ENCODE measurements at regions not wholly inside any gene's neighbourhood (a gene's known extent, or its start where the extent isn't known, plus 50 kb on each side); places are given as distances from the start of the nearest gene placed in this dataset.

GRCh38 chr4:160877087-160877790, 1286.6 kb downstream of the FSTL5 start:
- no peak for DNase-seq (ENCODE audit: low read depth in 2 of 3, low spot score in 2 of 3)

DNA sequence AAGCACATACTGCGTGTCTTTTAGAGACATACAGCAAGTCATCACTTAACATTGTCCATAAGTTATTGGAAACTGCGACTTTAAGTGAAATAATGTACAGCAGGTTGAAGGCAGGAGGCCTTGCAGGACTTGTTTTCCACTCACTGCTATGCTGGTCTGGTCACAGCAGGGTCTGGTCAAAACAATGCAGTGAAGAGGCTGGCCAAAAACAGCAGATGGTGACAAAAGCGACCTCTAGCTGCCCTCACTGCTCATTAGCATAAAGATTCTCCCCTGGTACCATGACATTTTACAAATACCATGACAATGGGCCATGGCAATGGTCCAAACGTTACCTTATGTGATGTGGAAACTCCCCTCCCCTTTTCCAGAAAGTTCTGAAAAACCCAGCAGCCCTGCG, 1283.6 kb downstream of the FSTL5 start:
- DNase-seq (ENCODE audit: low read depth in 2 of 3, low spot score in 2 of 3) = no peak

DNA sequence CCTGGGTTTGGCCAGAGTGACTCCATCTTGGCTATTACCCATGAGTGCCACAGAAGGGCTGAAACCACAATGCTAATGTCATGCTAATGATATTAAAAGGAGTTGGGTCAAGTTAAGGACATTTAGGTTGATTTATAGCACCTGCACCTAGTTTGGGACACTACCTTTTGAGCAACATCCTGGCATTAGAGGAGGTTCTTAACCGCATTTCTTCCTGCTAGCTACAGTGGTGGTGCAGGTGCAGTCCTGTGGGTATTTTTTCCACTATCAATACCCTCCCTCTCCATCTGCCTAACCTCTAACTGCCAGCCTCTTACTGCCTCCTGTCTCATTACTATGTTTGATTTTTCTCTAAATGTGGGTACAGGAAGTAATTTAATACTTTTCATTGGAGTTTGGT, 1276.1 kb downstream of the FSTL5 start:
- DNase-seq (ENCODE audit: low read depth in 2 of 3, low spot score in 2 of 3) = no peak

GRCh38 chr4:160894128-160894527, 1269.7 kb downstream of the FSTL5 start:
- DNase-seq (ENCODE audit: low read depth in 2 of 3, low spot score in 2 of 3) = no peak

DNA sequence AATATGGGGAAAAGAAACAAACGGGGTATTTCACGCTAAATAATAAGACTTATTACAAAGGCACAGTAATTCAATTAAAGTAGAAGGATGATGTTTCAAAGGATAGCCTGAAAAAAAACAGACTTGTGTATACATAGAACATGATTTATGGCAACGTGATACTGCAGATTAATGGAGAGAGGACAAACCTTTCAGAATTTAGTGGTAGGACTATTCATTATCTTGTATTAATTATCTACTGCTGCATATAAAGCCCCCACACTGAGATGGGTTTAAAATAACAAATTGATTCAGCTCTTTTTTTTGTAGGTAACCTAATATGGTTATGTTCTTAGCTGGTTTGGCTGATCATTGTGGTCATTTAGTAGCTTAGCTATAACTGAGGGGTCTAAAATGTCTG, 1269.0 kb downstream of the FSTL5 start:
- no peak for DNase-seq (ENCODE audit: low read depth in 2 of 3, low spot score in 2 of 3)

- DNase-seq (ENCODE audit: low read depth in 2 of 3, low spot score in 2 of 3) = no peak
Measured at GRCh38 chr4:160927311-160927710, 1236.5 kb downstream of the FSTL5 start.

DNA sequence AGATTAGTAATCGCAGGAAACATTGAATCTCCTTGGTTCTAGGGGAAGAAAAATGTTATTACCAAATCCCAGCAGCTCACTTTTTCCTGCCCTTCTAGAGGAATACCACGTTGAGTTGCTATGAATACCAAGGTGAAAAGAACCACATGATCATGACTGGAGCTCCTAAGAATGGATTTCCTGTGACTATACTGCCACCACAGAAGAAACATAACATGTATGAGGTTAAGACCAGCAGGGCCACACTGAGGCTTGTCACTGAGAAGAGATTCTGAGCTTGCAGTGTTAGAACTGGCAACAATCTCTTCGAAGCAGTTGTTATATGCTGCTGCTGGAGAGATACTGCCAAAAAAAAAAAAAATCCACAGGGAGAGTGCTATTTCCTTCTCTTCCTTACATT, 1235.3 kb downstream of the FSTL5 start:
- DNase-seq (ENCODE audit: low read depth in 2 of 3, low spot score in 2 of 3) = no peak

DNA sequence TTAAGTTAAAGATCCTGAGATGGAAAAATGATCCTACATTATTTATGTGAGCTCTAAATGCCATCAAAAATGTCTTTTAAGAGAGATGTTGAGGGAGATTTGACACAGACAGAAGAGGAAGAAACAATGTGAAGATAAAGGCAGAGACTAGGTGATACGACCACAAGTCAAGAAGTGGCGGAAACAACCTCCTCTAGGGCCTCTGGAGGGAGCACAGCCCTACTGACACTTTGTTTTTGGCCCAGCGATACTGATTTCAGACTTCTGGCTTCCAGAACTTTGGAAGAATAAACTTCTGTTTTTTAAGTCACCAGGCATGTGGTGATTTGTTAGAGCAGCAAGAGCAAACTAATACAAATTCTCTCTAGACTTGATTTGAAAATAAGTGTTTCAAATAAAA, 1216.1 kb downstream of the FSTL5 start:
- DNase-seq (ENCODE audit: low read depth in 2 of 3, low spot score in 2 of 3) = no peak

DNA sequence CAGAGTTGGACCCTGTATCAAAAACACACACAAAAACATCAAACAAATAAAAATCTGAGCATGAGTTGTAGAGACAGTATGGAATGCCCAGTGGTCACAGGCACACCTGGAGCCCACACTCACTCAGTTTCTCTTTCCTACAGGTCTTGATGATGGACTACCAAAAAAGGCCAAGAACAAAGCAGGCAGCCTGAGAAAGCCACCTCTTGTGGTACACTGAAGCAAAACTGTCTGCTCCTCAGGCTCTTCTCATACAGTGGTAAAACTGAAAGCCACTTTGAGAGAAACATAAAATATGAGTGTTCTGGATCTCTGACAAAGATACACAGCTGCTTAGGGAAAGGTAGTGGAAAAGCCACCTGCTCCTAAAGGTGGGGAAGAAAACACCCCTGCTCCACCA, 1206.9 kb downstream of the FSTL5 start:
- no peak for DNase-seq (ENCODE audit: low read depth in 2 of 3, low spot score in 2 of 3)

- no peak for DNase-seq (ENCODE audit: low read depth in 2 of 3, low spot score in 2 of 3)
Measured at GRCh38 chr4:160969925-160970324, 1193.9 kb downstream of the FSTL5 start.

GRCh38 chr4:160980091-160980490, 1183.7 kb downstream of the FSTL5 start:
- DNase-seq (ENCODE audit: low read depth in 2 of 3, low spot score in 2 of 3) = no peak

DNA sequence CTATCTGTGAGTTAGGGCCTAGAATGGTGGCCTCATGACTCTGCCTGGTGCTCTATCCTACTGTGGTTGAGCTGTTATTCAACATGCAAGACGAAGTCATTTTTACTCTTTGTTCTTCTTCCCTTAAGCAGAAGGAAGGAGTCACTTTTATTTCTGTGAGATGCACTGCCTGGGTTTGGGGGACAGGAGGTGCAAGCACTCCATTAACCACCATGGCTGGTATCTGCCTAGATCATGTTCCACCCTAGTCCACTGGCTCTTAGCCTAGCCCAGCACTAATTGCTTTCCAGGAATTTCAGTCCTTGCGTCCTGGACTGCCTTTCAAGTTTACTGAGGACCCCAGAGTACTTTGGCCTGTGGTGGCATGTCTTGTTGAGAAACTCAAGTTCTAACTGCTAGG, 1182.7 kb downstream of the FSTL5 start:
- no peak for DNase-seq (ENCODE audit: low read depth in 2 of 3, low spot score in 2 of 3)

DNA sequence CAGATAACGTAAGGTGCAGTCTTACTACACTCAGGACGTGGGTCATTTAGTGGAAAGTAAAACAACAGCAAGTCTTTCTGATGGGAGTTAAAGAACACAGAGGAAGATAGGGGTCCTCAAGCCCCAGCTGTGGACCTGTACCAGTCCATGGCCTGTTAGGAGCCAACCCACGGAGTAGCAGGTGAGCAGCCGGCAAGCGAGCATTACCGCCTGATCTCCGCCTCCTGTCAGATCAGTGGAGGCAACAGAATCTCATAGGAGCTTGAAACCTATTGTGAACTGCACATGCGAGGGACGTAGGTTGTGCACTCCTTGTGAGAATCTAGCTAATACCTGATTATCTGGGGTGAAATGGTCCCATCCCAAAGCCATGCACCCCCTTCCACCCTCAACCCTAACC, 1180.8 kb downstream of the FSTL5 start:
- DNase-seq (ENCODE audit: low read depth in 2 of 3, low spot score in 2 of 3) = no peak

GRCh38 chr4:161002386-161002785, 1161.4 kb downstream of the FSTL5 start:
- DNase-seq (ENCODE audit: low read depth in 2 of 3, low spot score in 2 of 3) = no peak

DNA sequence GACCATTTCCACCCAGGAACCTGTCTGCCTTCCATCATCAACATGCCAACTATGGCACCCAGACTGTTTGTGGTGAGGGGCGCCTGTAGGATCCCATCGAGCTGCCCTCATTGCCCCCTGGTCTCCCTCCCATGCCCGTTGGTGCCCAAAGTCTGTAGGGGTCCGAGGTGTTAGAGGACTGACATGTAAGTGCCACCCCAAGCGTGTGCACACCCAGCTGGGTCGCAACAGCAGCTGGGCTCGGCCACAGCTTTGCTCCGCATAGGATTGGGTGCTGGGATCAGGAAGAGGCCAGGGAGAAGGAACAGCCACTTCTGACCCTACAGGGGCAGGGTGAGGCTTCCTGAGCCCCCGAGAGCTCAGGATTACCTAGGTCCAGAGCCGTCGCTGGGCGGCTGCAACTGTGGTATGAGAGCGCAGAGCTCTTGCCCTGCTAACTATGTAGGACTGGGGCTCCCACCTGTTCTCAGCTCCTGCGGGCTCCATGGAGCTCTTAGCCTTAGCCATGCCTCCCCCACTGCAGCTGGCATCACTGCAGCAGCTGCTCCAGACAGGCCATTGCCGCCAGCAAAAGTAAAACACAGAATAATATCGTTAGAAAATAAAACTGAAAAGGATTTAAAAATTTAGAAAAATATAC, 1160.3 kb downstream of the FSTL5 start:
- DNase-seq (ENCODE audit: low read depth in 2 of 3, low spot score in 2 of 3) = no peak

GRCh38 chr4:161005746-161006145, 1158.1 kb downstream of the FSTL5 start:
- no peak for DNase-seq (ENCODE audit: low read depth in 2 of 3, low spot score in 2 of 3)

GRCh38 chr4:161008527-161008926, 1155.3 kb downstream of the FSTL5 start:
- no peak for DNase-seq (ENCODE audit: low read depth in 2 of 3, low spot score in 2 of 3)

DNA sequence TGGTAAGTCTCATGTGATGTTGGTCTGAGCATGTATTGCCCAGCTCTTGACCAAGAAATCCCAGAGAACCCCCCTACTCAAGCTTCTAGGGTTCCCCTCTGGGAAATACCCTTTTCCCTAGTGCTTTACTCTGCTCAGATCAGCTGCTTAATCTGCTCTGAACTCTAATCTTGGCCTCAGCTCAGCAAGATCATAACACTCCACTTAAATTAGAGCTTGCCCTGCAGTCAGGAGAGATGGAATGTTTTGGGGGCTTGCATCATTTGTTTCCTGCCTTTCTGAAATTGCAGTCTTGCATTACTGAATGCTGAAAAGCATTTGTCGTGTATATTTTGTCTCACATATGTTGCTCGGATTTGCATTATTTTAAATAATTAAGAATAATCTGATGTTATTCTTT, 1153.6 kb downstream of the FSTL5 start:
- no peak for DNase-seq (ENCODE audit: low read depth in 2 of 3, low spot score in 2 of 3)
